Spleen (tissue), 11 donors: ENCODE measurements at regions not wholly inside any gene's neighbourhood (a gene's known extent, or its start where the extent isn't known, plus 50 kb on each side); places are given as distances from the start of the nearest gene placed in this dataset.

Experiments
- DNase-seq: peaks from one replicate; pipeline ENCODE4 v3.0.0-alpha.2; 2020
- H3K27ac ChIP-seq, 8 donors: fragments of 200-600 bp; sonication (generic) in 7 of 8; 1 replicate in 4 of 8; 2 replicates in 4 of 8; pipeline versions ENCODE4 v1.5.0 to v1.8.0; 2016 to 2021; ENCODE audit warnings: inconsistent platforms in 4 of 8, mild to moderate bottlenecking in 4 of 8, moderate library complexity in 1 of 8
- H3K27me3 ChIP-seq, 7 donors: fragments of 200-600 bp; sonication (generic) in 6 of 7; replicated peaks in 1 of 7; 1 replicate in 4 of 7; 2 replicates in 3 of 7; pipeline versions ENCODE4 v1.5.0 to v1.8.0; 2016 to 2021; ENCODE audit warnings: inconsistent platforms in 3 of 7, mild to moderate bottlenecking in 1 of 7
- H3K36me3 ChIP-seq, 6 donors: fragments of 200-600 bp; sonication (generic) in 5 of 6; 1 replicate in 4 of 6; 2 replicates in 2 of 6; pipeline versions ENCODE4 v1.5.0 to v1.8.0; 2016 to 2021; ENCODE audit warnings: inconsistent platforms in 2 of 6
- H3K4me1 ChIP-seq, 6 donors: fragments of 200-600 bp; sonication (generic) in 5 of 6; 1 replicate in 3 of 6; 2 replicates in 3 of 6; pipeline versions ENCODE4 v1.5.0 to v1.8.0; 2016 to 2021; ENCODE audit warnings: inconsistent platforms in 3 of 6
- H3K4me3 ChIP-seq, 8 donors: fragments of 200-600 bp; sonication (generic) in 7 of 8; 1 replicate in 4 of 8; 2 replicates in 4 of 8; pipeline versions ENCODE4 v1.5.0 to v1.8.0; 2016 to 2021; ENCODE audit warnings: inconsistent platforms in 4 of 8, mild to moderate bottlenecking in 4 of 8, moderate library complexity in 2 of 8
- H3K9me3 ChIP-seq, 8 donors: fragments of 200-600 bp; sonication (generic) in 7 of 8; 1 replicate in 4 of 8; 2 replicates in 4 of 8; pipeline versions ENCODE4 v1.5.0 to v1.8.0; 2016 to 2021; ENCODE audit warnings: inconsistent platforms in 4 of 8
- POLR2A ChIP-seq, 3 donors: fragments of 450-650 bp; IDR thresholded peaks; one replicate each; pipeline ENCODE4 v1.5.1; 2017; ENCODE audit warnings: antibody characterized with exemption in 3 of 3, mild to moderate bottlenecking in 1 of 3
- POLR2AphosphoS5 ChIP-seq, 3 donors: sonication (generic); formaldehyde crosslinking; IDR thresholded peaks; one replicate each; pipeline ENCODE4 v1.5.1; 2017; ENCODE audit warnings: antibody characterized with exemption in 3 of 3
- WGBS, 5 donors: extraction: QIAGEN DNeasy Blood & Tissue Kit in 3 of 5; methylation state at CpG; one replicate each; pipeline versions ENCODE4 v1.1.5 to v1.1.7; 2013 to 2018; 5-methylcytosine and 5-hydroxymethylcytosine counted together
- intact Hi-C: fragments of 100-400 bp; cut with DNase I; formaldehyde crosslinking; loops from one replicate; pipeline ENCODE4 v1.15.0; 2023; ENCODE audit warnings: low total_unique reads
- TF ChIP-seq, protein P1 (sequence below), 11 experiments: fragments of 200-600 bp in 7 of 11; fragments of 450-650 bp in 4 of 11; sonication (generic) in 4 of 11; IDR thresholded peaks in 8 of 11; conservative IDR thresholded peaks in 3 of 11; 1 replicate in 7 of 11; 2 replicates in 4 of 11; pipeline versions ENCODE4 v1.4.0 to v1.8.0; 2016 to 2021; ENCODE audit warnings: antibody characterized with exemption in 11 of 11, inconsistent platforms in 4 of 11, mild to moderate bottlenecking in 1 of 11
- donor health status: healthy with polysubstance abuse.
- donor health status: DM: no; HTN: no; CAD: no; lungs with moderate emphysema.
- donor health status: DM: no; HTN: no; CAD: no.
- donor health status: Bipolar disorder and iron deficiency.
- donor health status: healthy.
- donor health status: DM: no; HTN: no; CAD: no.
- donor health status: DM: yes; HTN: yes; CAD: no.

GRCh38 chr6:78062993-78063392 lies 410.2 kb downstream of the MEI4 start:
- Histone ChIP-seq H3K4me3 (no peak overlapping the region), H3K9me3 (peaks cover 0 to 23% (median 0%) of the 10 kb centered on the region in 8 donors), H3K36me3 (no peaks in the 10 kb centered on the region), H3K27ac (no peak overlapping the region), H3K4me1 (no peaks in the 10 kb centered on the region), H3K27me3 (no peaks in the 10 kb centered on the region)
- no peak for DNase-seq
- TF ChIP-seq POLR2A (IDR thresholded peaks at IDR 0.05) (no peak), POLR2AphosphoS5 (IDR thresholded peaks at IDR 0.05) (no peak)
- TF ChIP-seq, protein P1, sequence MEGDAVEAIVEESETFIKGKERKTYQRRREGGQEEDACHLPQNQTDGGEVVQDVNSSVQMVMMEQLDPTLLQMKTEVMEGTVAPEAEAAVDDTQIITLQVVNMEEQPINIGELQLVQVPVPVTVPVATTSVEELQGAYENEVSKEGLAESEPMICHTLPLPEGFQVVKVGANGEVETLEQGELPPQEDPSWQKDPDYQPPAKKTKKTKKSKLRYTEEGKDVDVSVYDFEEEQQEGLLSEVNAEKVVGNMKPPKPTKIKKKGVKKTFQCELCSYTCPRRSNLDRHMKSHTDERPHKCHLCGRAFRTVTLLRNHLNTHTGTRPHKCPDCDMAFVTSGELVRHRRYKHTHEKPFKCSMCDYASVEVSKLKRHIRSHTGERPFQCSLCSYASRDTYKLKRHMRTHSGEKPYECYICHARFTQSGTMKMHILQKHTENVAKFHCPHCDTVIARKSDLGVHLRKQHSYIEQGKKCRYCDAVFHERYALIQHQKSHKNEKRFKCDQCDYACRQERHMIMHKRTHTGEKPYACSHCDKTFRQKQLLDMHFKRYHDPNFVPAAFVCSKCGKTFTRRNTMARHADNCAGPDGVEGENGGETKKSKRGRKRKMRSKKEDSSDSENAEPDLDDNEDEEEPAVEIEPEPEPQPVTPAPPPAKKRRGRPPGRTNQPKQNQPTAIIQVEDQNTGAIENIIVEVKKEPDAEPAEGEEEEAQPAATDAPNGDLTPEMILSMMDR (IDR thresholded peaks at IDR 0.05 in 8 of 11, conservative IDR thresholded peaks at IDR 0.05 in 3 of 11): no peak
- intact Hi-C loops: no loop called here
- WGBS, 5 donors: 86 to 94% (median 91%) methylated on average over 4 of the region's 4 CpGs

GRCh38 chr6:78076371-78076770 lies 423.5 kb downstream of the MEI4 start:
- no peak for DNase-seq
- Histone ChIP-seq H3K27me3 (no peaks in the 10 kb centered on the region), H3K4me1 (no peaks in the 10 kb centered on the region), H3K9me3 (peaks cover 0 to 3% (median 0%) of the 10 kb centered on the region in 8 donors), H3K36me3 (no peaks in the 10 kb centered on the region), H3K4me3 (no peak overlapping the region), H3K27ac (no peak overlapping the region)
- intact Hi-C loops: no loop called here
- no peak for TF ChIP-seq POLR2A (IDR thresholded peaks at IDR 0.05)
- 81 to 86% (median 85%) methylated on average over 5 of the region's 5 CpGs for WGBS, 5 donors

DNA sequence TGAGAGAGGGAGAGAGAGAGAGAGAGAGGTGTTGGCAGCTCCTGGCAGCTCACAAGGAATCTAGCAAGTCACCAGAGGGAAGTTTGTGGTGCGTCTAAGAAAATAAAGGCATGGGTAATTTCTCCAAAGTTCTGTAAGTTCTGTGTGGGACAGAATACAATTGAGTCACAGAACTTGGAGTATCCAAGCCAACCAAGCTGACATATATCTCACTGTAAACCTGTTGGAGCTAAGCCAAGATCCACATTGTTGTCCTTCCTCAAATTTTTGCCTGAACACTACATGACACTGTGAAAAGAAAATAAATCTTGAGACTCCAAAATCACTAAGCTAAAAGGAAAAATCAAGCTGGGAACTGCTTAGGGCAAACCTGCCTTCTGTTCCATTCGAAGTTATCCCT lies 436.7 kb downstream of the MEI4 start:
- no peaks in the 10 kb centered on the region for H3K27me3 ChIP-seq

GRCh38 chr6:78093906-78094305 lies 441.1 kb downstream of the MEI4 start:
- no peak for TF ChIP-seq POLR2AphosphoS5 (IDR thresholded peaks at IDR 0.05)
- TF ChIP-seq, protein P1 (IDR thresholded peaks at IDR 0.05 in 8 of 11, conservative IDR thresholded peaks at IDR 0.05 in 3 of 11): no peak
- Histone ChIP-seq H3K27me3 (no peaks in the 10 kb centered on the region), H3K4me1 (no peaks in the 10 kb centered on the region), H3K9me3 (peaks cover 0 to 7% (median 0%) of the 10 kb centered on the region in 8 donors), H3K4me3 (no peak overlapping the region), H3K36me3 (no peaks in the 10 kb centered on the region), H3K27ac (no peak overlapping the region)
- intact Hi-C loops: no loop called here
- no peak for DNase-seq
- 15 to 31% (median 20%) methylated on average over 1 of the region's 1 CpG for WGBS, 5 donors

More for the DNA sequence above, 436.7 kb downstream of the MEI4 start:
- DNase-seq: no peak
- intact Hi-C loops: no loop called here
- 57 to 81% (median 65%) methylated on average over 2 of the region's 2 CpGs for WGBS, 5 donors
- no peaks in the 10 kb centered on the region for H3K36me3 ChIP-seq
- no peaks in the 10 kb centered on the region for H3K4me1 ChIP-seq
- no peak overlapping the region for H3K27ac ChIP-seq
- no peak overlapping the region for H3K4me3 ChIP-seq
- peaks cover 0 to 12% (median 0%) of the 10 kb centered on the region in 8 donors for H3K9me3 ChIP-seq
- TF ChIP-seq POLR2AphosphoS5 (IDR thresholded peaks at IDR 0.05): no peak
- TF ChIP-seq, protein P1 (IDR thresholded peaks at IDR 0.05 in 8 of 11, conservative IDR thresholded peaks at IDR 0.05 in 3 of 11): no peak
- no peak for TF ChIP-seq POLR2A (IDR thresholded peaks at IDR 0.05)

DNA sequence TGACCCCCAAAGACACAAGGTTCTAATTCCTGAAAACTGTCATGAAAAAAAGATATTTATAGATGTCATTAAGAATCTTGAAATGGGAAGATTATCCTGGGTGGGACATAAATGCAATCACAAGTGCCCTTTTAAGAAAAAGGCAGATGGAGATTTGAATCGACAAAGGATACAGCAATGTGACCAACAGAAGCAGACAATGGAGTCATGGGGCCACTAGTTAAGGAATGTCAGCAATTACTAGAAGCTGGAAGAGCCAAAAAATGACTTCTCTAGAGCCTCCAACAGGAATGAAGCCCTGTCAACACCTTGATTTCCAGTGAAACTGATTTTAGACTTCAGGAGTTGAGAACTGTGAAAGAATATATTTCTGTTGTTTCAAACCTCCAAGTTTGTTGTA lies 448.5 kb downstream of the MEI4 start:
- no peaks in the 10 kb centered on the region for H3K4me1 ChIP-seq
- peaks cover 0 to 6% (median 0%) of the 10 kb centered on the region in 8 donors for H3K9me3 ChIP-seq
- H3K27ac ChIP-seq: no peak overlapping the region
- H3K36me3 ChIP-seq: no peaks in the 10 kb centered on the region
- 76 to 97% (median 91%) methylated on average over 1 of the region's 1 CpG for WGBS, 5 donors
- H3K27me3 ChIP-seq: no peaks in the 10 kb centered on the region
- H3K4me3 ChIP-seq: no peak overlapping the region
- no peak for DNase-seq
- intact Hi-C loops: no loop called here
- TF ChIP-seq POLR2A (IDR thresholded peaks at IDR 0.05) (no peak), POLR2AphosphoS5 (IDR thresholded peaks at IDR 0.05) (no peak)
- TF ChIP-seq, protein P1 (IDR thresholded peaks at IDR 0.05 in 8 of 11, conservative IDR thresholded peaks at IDR 0.05 in 3 of 11): no peak
